ENCODE measurements at regions not wholly inside any gene's neighbourhood (a gene's known extent, or its start where the extent isn't known, plus 50 kb on each side); places are given as distances from the start of the nearest gene placed in this dataset.
A peak's percentile ranks its signal among the peaks of the same experiment; 100 is the strongest.

DNA sequence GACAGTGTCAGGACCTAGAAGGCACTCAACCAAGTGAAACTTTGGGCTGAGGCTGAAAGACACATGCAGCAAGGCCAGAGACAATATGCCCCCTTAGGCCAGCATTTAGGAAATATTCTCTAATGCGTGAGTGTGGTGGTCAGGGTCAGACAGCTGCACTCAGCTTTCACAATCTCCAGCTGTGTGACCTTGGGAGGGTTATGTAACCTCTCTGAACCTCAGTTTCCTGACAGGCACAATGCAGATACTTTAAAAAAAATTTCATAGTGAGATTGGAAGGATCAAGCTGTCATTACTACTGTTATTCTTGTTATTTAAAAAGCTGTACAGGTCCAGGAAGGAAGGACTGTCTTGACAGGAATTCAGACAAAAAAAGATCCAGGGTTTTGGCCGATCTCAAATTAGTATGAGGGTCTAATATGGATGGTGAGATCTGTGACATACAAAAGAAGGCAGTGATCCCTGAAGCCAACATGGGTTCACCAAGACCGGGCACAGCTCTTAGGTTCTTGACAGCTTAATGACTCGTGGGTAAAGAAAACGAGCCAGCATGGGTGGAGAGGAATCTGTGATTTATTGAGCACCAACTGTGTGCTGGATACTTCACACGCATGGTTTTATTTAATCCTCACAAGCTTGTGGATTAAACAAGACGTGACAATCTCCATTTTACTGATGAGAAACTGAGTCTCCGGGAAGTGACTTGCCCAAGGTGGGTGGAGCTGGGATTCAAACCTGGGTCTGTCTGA, 54.6 kb upstream of the POU3F1 start:
- DNase-seq (no peak), ATAC-seq (ENCODE audit: low read depth in 2 of 2) (no peak)
- peaks cover 4 to 37% (median 32%) of the 10 kb centered on the region in 3 donors for H3K27me3 Mint-ChIP-seq
- no peak overlapping the region for H3K27ac Mint-ChIP-seq
- peaks cover 0 to 4% (median 0%) of the 10 kb centered on the region in 7 donors for H3K9me3 Mint-ChIP-seq
- H3K4me3 Mint-ChIP-seq = no peak overlapping the region
- no peaks in the 10 kb centered on the region for H3K4me1 Mint-ChIP-seq
- no peaks in the 10 kb centered on the region for H3K36me3 Mint-ChIP-seq

DNA sequence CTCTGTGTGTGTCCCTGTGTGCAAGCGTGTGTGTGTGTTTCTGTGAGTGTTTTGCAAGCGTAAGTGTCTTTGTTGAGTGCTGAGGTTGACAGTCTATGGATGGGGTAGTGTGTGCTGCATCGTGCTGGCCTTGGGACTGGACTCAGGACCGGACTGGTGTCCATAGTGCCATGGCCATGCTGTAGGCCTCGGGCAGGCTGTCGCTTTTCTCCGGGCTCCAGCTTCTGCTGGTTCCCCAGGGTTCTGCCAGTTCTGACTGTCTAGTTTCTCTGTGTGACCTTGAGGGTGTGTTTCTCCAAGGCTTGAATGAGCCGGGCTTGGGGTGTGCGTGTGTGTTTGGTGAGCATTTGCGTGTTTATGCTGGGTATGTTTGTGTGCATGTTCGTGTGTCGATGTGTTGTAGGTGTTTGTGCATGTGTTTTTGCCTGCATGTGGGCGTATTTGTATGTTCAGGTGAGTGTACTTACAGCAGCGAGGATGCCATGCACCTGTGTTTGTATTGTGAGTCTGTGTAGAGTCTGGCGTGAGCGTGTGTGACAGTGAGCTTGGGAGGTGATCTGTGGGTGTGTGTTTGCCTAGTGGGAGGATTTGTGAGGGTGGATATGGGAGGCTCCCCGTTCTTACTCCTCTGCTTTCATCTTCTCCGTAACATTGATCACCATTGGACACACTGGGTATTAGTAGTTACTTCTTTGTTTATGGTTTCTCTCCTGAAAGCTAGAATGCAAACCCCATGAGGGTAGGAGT, 51.7 kb upstream of the POU3F1 start:
- DNase-seq = no peak
- Mint-ChIP-seq H3K4me3 (no peak overlapping the region), H3K27ac (peak overlapping the region in 1 of 6 donors; percentile 30)

DNA sequence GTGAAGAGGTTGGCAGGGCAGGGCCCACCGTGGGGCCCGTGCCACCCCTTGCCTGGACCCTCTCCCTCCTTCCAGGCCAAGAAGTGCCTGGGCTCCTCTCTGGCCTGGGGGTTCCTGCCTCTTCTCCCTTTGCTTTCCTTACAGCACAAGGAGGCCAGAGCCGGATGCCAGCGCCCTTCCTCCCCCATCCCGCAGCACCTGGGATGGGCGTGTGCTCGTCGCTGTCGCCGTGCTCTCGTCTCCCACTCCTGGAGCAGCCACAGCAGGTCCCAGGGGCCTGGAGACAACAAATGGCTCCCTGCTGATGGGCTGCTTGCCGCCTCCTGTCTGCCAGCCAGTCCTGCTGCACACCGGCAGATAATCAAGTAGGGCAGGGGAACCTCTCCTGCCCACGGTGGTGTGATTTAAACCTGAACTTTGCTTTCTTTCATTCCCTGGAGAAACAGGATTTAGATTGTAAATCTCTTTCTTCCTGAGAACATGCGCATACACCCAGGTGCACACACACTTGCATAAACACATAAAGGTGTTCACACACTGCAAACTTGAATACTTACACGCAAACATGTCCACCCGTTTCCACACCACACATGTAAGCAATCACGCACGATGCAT, 50.8 kb upstream of the POU3F1 start:
- ATAC-seq (ENCODE audit: low read depth in 2 of 2) = no peak

More for the DNA sequence above, 51.7 kb upstream of the POU3F1 start:
- Mint-ChIP-seq H3K36me3 (no peaks in the 10 kb centered on the region), H3K9me3 (peaks cover 0 to 4% (median 0%) of the 10 kb centered on the region in 7 donors), H3K4me1 (no peaks in the 10 kb centered on the region), H3K27me3 (peaks cover 6 to 33% (median 31%) of the 10 kb centered on the region in 3 donors)
- ATAC-seq (ENCODE audit: low read depth in 2 of 2) = no peak

More for the DNA sequence above, 50.8 kb upstream of the POU3F1 start:
- Mint-ChIP-seq H3K27me3 (peaks cover 11 to 36% (median 33%) of the 10 kb centered on the region in 3 donors), H3K36me3 (no peaks in the 10 kb centered on the region), H3K4me3 (no peak overlapping the region), H3K4me1 (no peaks in the 10 kb centered on the region), H3K27ac (no peak overlapping the region), H3K9me3 (peaks cover 0 to 4% (median 0%) of the 10 kb centered on the region in 7 donors)
- no peak for DNase-seq

All from naive B cell (primary cell).